Activated CD8-positive, alpha-beta memory T cell treated with anti-CD3 and anti-CD28 coated beads for 1 hour (primary cell): ENCODE measurements at regions not wholly inside any gene's neighbourhood (a gene's known extent, or its start where the extent isn't known, plus 50 kb on each side); places are given as distances from the start of the nearest gene placed in this dataset.

Experiments used
- DNase-seq, 2 donors: peaks; one replicate each; pipeline ENCODE4 v3.0.0-alpha.2; 2020; ENCODE audit warnings: low read depth in 1 of 2; ENCODE audit errors: extremely low read depth in 1 of 2

DNA sequence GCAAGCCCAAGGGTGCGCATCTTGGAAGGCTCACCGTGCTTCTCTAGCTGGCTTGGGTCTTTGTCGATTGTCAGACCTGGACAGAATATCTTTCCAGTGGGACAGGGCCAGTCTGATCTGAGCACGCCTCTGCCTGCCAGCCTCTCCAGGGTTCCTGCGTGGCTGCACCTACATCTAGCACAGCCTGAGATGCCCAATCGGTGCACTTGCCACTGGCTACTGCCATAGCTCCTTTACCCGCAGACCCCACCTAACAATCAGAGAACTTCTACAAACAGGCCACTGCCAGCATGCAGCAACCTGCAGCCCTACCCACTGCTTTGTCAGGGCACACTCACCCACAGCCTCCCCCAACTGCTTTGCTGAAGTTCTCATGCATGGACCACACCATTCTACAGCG is 56.7 kb upstream of the PHACTR3 start:
- no peak for DNase-seq
